HEK293 (cell line): ENCODE measurements at regions not wholly inside any gene's neighbourhood (a gene's known extent, or its start where the extent isn't known, plus 50 kb on each side); places are given as distances from the start of the nearest gene placed in this dataset.

Experiments
- CTCF ChIP-seq: fragments of 450-650 bp; formaldehyde crosslinking; IDR thresholded peaks from 2 replicates; pipeline ENCODE4 v1.5.1; 2016; ENCODE audit warnings: missing biosample characterization, missing genetic modification characterization
- ZNF529 ChIP-seq: fragments of 450-650 bp; formaldehyde crosslinking; IDR thresholded peaks from 2 replicates; pipeline ENCODE4 v1.5.1; 2017; ENCODE audit warnings: missing genetic modification characterization, missing biosample characterization; ENCODE audit not compliant: insufficient replicate concordance
- ZNF843 ChIP-seq: fragments of 450-650 bp; formaldehyde crosslinking; IDR thresholded peaks from 2 replicates; pipeline ENCODE4 v1.5.1; 2016; ENCODE audit warnings: missing biosample characterization, missing genetic modification characterization

- TF ChIP-seq CTCF (tag by site-specific recombination) (no peak), ZNF529 (tag by site-specific recombination) (no peak), ZNF843 (tag by site-specific recombination) (no peak)
Measured at GRCh38 chr17:47063475-47063874, 84.4 kb upstream of the RPRML start.
